Gastroesophageal sphincter (tissue), 3 donors: ENCODE measurements at regions not wholly inside any gene's neighbourhood (a gene's known extent, or its start where the extent isn't known, plus 50 kb on each side); places are given as distances from the start of the nearest gene placed in this dataset.

Source experiments
- POLR2AphosphoS5 ChIP-seq: sonication (generic); formaldehyde crosslinking; IDR thresholded peaks from one replicate; pipeline ENCODE4 v1.6.1; 2017; ENCODE audit warnings: antibody characterized with exemption
- TF ChIP-seq, protein P1 (sequence below), 4 experiments: fragments of 200-600 bp in 2 of 4; fragments of 450-650 bp in 2 of 4; sonication (generic) in 1 of 4; IDR thresholded peaks; one replicate each; pipeline ENCODE4 v1.5.1; 2017 to 2019; ENCODE audit warnings: antibody characterized with exemption in 4 of 4, mild to moderate bottlenecking in 2 of 4, moderate library complexity in 2 of 4

DNA sequence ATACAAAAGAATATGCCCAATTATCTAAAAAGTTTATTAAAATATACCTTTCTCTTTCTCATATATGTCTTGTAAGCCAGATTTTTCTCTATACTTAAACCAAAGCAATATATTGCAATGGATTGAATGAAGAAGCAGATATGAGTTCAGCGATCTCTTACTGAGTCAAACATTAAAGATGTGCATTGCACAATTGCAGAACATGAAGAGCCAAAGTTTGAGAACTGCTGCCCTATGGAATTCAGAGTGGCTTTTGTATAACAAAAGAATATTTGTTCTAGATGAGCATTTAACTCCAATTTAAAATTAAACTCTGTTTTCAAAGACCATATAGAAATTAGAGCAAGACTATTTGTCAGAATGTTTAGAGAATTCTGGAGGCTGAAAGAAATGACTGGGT lies 519.0 kb upstream of the DAB2 start:
- TF ChIP-seq, protein P1, sequence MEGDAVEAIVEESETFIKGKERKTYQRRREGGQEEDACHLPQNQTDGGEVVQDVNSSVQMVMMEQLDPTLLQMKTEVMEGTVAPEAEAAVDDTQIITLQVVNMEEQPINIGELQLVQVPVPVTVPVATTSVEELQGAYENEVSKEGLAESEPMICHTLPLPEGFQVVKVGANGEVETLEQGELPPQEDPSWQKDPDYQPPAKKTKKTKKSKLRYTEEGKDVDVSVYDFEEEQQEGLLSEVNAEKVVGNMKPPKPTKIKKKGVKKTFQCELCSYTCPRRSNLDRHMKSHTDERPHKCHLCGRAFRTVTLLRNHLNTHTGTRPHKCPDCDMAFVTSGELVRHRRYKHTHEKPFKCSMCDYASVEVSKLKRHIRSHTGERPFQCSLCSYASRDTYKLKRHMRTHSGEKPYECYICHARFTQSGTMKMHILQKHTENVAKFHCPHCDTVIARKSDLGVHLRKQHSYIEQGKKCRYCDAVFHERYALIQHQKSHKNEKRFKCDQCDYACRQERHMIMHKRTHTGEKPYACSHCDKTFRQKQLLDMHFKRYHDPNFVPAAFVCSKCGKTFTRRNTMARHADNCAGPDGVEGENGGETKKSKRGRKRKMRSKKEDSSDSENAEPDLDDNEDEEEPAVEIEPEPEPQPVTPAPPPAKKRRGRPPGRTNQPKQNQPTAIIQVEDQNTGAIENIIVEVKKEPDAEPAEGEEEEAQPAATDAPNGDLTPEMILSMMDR (IDR thresholded peaks at IDR 0.05), result no peak
- TF ChIP-seq POLR2AphosphoS5, result no peak
